ENCODE measurements at regions not wholly inside any gene's neighbourhood (a gene's known extent, or its start where the extent isn't known, plus 50 kb on each side); places are given as distances from the start of the nearest gene placed in this dataset.

GRCh38 chr9:42388846-42389245 is 205.4 kb downstream of the SPATA31A6 start:
- no peak for TF ChIP-seq CTCF (IDR thresholded peaks at IDR 0.05)
- TF ChIP-seq EP300 (IDR thresholded peaks at IDR 0.05): no peak
- no peak for TF ChIP-seq POLR2AphosphoS5 (IDR thresholded peaks at IDR 0.05)

Data from sigmoid colon (tissue), 4 donors.